Activated naive CD4-positive, alpha-beta T cell treated with anti-CD3 and anti-CD28 coated beads for 36 hours (primary cell): ENCODE measurements at regions not wholly inside any gene's neighbourhood (a gene's known extent, or its start where the extent isn't known, plus 50 kb on each side); places are given as distances from the start of the nearest gene placed in this dataset.
"Not testable (repeated sequence)": the region's sequence is repeated elsewhere in the genome, so short reads cannot be mapped to it uniquely, and the experiment has no call there.

Experiments
- CTCF ChIA-PET: fragments of 350-600 bp; sonication (Branson Sonifier 250); formaldehyde crosslinking; loops from one replicate; lab custom pipeline; 2021; ENCODE audit warnings: antibody characterized with exemption; lab: Charles Lee
- DNase-seq: peaks from one replicate; pipeline ENCODE4 v3.0.0-alpha.2; 2020
- H3K27ac Mint-ChIP-seq: one replicate; pipeline ENCODE4 v1.8.0; 2021; ENCODE audit warnings: mild to moderate bottlenecking, mixed read lengths
- H3K27me3 Mint-ChIP-seq: one replicate; pipeline ENCODE4 v1.8.0; 2021; ENCODE audit warnings: low read depth, mixed read lengths
- H3K36me3 Mint-ChIP-seq: one replicate; pipeline ENCODE4 v1.8.0; 2021; ENCODE audit warnings: low read depth, mixed read lengths
- H3K4me1 Mint-ChIP-seq: one replicate; pipeline ENCODE4 v1.8.0; 2021; ENCODE audit warnings: low read depth, mixed read lengths
- H3K4me3 Mint-ChIP-seq: one replicate; pipeline ENCODE4 v1.8.0; 2021; ENCODE audit warnings: mild to moderate bottlenecking, moderate library complexity, mixed read lengths
- H3K9me3 Mint-ChIP-seq: one replicate; pipeline ENCODE4 v1.8.0; 2021; ENCODE audit warnings: mixed read lengths
- intact Hi-C: fragments of 100-400 bp; cut with micrococcal nuclease; formaldehyde crosslinking; loops from one replicate; pipeline ENCODE4 v1.15.1; 2023

DNA sequence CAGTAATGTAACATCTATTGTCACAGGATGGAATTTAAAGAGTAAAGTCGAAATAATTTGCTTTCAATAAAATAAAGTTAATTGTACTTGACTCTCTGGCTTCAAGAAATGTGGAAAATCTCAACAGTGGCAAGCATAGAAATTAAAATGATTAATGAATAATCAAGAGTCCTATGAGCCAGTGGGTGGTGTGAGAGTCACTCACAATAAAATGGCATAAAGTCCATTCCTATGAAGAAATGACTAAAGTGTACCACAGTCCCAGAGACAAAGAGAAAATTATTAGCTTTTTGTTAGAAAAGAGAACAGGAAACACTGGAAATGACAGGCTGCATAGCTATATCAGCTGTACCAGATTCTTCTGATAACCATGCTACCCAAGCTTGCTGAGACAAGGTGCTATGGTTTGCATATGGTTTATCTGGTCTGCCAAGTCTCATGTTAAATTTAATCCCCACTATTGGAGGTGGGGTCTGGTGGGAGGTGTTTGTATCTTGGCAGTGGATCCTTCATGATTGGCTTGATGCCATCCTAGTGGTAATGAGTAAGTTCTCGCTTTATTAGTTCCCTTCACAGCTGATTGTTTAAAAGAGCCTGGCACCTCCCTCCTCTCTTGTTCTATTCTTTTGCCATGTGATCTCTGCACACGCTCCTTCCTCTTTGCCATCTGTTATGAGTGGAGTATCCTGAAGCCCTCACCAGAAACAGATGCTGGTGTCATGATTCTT is 647.7 kb upstream of the ITGA1 start:
- H3K9me3 Mint-ChIP-seq = no peaks in the 10 kb centered on the region
- H3K4me1 Mint-ChIP-seq = no peaks in the 10 kb centered on the region
- no peaks in the 10 kb centered on the region for H3K27me3 Mint-ChIP-seq
- intact Hi-C loops = no loop called here
- H3K36me3 Mint-ChIP-seq = no peaks in the 10 kb centered on the region
- no peak overlapping the region for H3K4me3 Mint-ChIP-seq
- DNase-seq = no peak
- CTCF ChIA-PET = no interaction called here
- H3K27ac Mint-ChIP-seq = no peak overlapping the region

- H3K36me3 Mint-ChIP-seq = no peaks in the 10 kb centered on the region
- H3K27me3 Mint-ChIP-seq = no peaks in the 10 kb centered on the region
- H3K4me1 Mint-ChIP-seq = no peaks in the 10 kb centered on the region
- no peak overlapping the region for H3K4me3 Mint-ChIP-seq
- CTCF ChIA-PET = no interaction called here
- DNase-seq = no peak
- peaks cover 1% of the 10 kb centered on the region for H3K9me3 Mint-ChIP-seq
- intact Hi-C loops = no loop called here
- H3K27ac Mint-ChIP-seq = no peak overlapping the region
Measured at GRCh38 chr5:52148679-52149078, 639.0 kb upstream of the ITGA1 start.

- Mint-ChIP-seq H3K27ac (no peak overlapping the region), H3K36me3 (no peaks in the 10 kb centered on the region), H3K9me3 (peaks cover 1% of the 10 kb centered on the region), H3K4me1 (no peaks in the 10 kb centered on the region), H3K27me3 (no peaks in the 10 kb centered on the region), H3K4me3 (no peak overlapping the region)
- intact Hi-C loops = no loop called here
- no peak for DNase-seq
- CTCF ChIA-PET = no interaction called here
Measured at GRCh38 chr5:52150501-52150900, 637.2 kb upstream of the ITGA1 start.

DNA sequence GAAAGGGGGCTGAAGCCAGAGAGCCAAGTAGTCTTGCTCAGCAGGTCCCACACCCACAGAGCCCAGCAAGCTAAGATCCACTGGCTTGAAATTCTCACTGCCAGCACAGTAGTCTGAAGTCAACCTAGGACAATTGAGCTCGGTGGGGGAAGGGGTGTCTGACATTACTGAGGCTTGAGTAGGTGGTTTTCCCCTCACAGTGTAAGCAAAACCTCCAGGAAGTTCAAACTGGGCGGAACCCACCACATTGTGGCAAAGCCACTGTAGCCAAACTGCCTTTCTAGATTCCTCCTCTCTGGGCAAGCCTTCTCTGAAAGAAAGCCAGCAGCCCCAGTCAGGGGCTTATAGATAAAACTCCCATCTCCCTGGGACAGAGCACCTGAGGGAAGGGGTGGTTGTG is 630.9 kb upstream of the ITGA1 start:
- H3K4me1 Mint-ChIP-seq, H3K36me3 Mint-ChIP-seq, intact Hi-C loops, H3K4me3 Mint-ChIP-seq, H3K27ac Mint-ChIP-seq, DNase-seq, CTCF ChIA-PET, H3K9me3 Mint-ChIP-seq, H3K27me3 Mint-ChIP-seq: not testable (repeated sequence)

DNA sequence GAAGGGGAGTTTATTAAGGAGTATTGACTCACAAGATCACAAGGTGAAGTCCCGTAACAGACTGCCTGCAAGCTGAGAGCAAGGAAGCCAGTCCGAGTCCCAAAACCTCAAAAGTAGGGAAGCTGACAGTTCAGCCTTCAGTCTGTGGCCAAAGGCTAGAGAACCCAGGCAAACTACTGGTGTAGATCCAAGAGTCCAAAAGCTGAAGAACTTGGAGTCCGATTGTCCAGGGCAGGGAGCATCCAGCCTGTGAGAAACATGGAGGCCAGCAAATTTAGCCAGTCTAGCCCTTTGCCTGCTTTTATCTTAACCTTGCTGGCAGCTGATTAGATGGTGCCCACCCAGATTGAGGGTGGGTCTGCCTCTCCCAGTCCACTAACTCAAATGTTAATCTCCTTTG is 621.9 kb upstream of the ITGA1 start:
- H3K4me3 Mint-ChIP-seq, H3K27me3 Mint-ChIP-seq, H3K27ac Mint-ChIP-seq, H3K4me1 Mint-ChIP-seq, intact Hi-C loops, DNase-seq, CTCF ChIA-PET, H3K9me3 Mint-ChIP-seq, H3K36me3 Mint-ChIP-seq: not testable (repeated sequence)

DNA sequence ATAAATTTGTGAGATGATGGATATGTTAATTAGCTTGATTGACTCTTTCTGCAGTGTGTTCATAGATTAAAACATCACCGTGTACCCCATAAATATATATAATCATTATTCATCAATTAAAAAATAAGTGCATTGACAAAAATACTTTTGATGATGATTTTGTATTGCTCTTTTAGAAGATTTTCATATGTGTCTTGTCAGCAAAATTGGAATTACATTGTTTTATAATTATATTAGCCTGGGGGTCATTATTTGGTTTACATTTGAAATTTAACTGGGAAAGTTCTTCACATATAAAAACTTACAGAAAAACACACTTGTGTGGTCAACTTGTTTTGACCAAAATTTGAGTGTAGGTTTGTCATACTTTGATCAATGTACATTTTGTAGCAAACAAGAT is 614.6 kb upstream of the ITGA1 start:
- no peak overlapping the region for H3K4me3 Mint-ChIP-seq
- no peak overlapping the region for H3K27ac Mint-ChIP-seq
- no peak for DNase-seq
- H3K36me3 Mint-ChIP-seq = no peaks in the 10 kb centered on the region
- CTCF ChIA-PET = no interaction called here
- no peaks in the 10 kb centered on the region for H3K27me3 Mint-ChIP-seq
- intact Hi-C loops = no loop called here
- H3K9me3 Mint-ChIP-seq = no peaks in the 10 kb centered on the region
- H3K4me1 Mint-ChIP-seq = no peaks in the 10 kb centered on the region

GRCh38 chr5:52177193-52177592 is 610.5 kb upstream of the ITGA1 start:
- H3K4me1 Mint-ChIP-seq = no peaks in the 10 kb centered on the region
- DNase-seq = no peak
- H3K9me3 Mint-ChIP-seq = no peaks in the 10 kb centered on the region
- H3K27ac Mint-ChIP-seq = no peak overlapping the region
- H3K36me3 Mint-ChIP-seq = no peaks in the 10 kb centered on the region
- CTCF ChIA-PET = no interaction called here
- intact Hi-C loops = no loop called here
- H3K4me3 Mint-ChIP-seq = no peak overlapping the region
- H3K27me3 Mint-ChIP-seq = no peaks in the 10 kb centered on the region

DNA sequence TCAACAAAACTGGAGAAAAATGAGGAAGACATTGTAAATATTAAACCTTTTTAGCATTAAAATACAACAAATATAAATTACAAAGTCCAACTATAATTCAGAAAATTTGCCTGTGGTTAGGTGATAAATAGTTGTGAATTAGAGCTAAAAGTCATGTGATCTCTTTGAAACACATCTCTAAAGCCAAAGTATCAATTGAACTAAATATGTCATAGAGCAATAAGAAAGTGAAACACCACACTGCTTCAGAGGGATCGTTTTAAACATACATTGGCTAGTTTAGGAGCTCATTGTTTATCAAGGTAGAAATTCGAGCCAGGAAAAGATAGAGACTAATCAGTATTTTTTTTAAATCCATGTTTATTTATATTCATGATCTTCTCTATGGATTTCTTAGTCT is 606.3 kb upstream of the ITGA1 start:
- Mint-ChIP-seq H3K27ac (no peak overlapping the region), H3K9me3 (peaks cover 6% of the 10 kb centered on the region), H3K36me3 (no peaks in the 10 kb centered on the region), H3K4me1 (no peaks in the 10 kb centered on the region), H3K4me3 (no peak overlapping the region), H3K27me3 (no peaks in the 10 kb centered on the region)
- CTCF ChIA-PET = no interaction called here
- no peak for DNase-seq
- intact Hi-C loops = no loop called here

DNA sequence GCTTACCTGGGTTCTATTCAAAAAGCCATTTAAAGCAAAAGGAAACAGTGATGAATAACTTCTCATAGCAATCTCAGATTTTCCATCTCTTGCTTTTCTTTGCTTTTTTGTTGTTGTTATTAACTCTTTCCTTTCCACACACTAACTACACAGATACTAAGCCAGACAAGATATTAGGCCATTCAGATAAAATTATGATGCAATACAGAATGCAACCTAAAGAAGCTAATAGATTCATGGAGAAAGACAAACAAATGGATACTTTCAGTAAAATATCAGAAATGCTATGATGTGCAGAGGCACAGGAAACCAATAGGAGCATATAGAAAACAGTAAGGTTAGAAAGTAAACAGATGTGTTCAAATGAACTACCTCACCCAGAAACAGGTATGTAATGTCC is 597.0 kb upstream of the ITGA1 start:
- no peak for DNase-seq
- H3K4me1 Mint-ChIP-seq = no peaks in the 10 kb centered on the region
- H3K36me3 Mint-ChIP-seq = no peaks in the 10 kb centered on the region
- CTCF ChIA-PET = no interaction called here
- intact Hi-C loops = no loop called here
- H3K27me3 Mint-ChIP-seq = no peaks in the 10 kb centered on the region
- no peaks in the 10 kb centered on the region for H3K9me3 Mint-ChIP-seq
- H3K27ac Mint-ChIP-seq = no peak overlapping the region
- no peak overlapping the region for H3K4me3 Mint-ChIP-seq

DNA sequence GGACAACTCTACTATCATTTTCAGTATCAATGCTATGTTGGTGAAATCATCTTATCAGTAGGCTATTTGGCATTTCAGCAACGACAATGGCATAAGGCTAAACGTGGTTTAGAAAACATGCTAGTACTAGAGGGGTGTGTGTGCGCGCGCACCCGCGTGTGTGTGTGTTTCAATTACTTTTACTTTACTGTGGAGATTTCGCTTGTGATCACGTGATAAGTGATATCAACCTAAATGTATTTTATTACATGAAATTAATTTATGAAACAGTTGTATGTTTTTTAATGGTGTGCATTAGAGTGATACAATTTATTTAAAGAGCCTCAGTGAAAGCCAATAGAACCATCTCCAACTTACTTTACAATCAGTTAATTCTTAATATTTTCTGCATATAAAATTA is 587.9 kb upstream of the ITGA1 start:
- Mint-ChIP-seq H3K27ac (no peak overlapping the region), H3K4me3 (no peak overlapping the region), H3K36me3 (no peaks in the 10 kb centered on the region), H3K4me1 (no peaks in the 10 kb centered on the region), H3K27me3 (no peaks in the 10 kb centered on the region), H3K9me3 (peaks cover 2% of the 10 kb centered on the region)
- intact Hi-C loops = no loop called here
- CTCF ChIA-PET = no interaction called here
- no peak for DNase-seq

DNA sequence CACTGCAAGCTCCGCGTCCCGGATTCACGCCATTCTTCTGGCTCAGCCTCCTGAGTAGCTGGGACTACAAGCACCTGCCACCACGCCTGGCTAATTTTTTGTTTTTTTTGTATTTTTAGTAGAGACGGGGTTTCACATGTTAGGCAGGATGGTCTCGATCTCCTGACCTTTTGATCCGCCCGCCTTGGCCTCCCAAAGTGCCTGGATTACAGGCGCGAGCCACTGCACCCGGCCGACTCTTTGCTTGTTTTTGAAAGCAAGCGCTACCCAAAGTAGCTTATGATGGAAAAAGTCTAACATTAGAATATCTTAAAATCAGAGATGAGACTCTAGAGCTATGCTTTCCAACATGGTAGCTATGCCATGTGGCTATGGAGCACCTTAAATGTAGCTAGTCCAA is 585.5 kb upstream of the ITGA1 start:
- no peaks in the 10 kb centered on the region for H3K4me1 Mint-ChIP-seq
- H3K27me3 Mint-ChIP-seq = no peaks in the 10 kb centered on the region
- no peaks in the 10 kb centered on the region for H3K36me3 Mint-ChIP-seq
- H3K4me3 Mint-ChIP-seq = no peak overlapping the region
- no peak for DNase-seq
- intact Hi-C loops = no loop called here
- no peak overlapping the region for H3K27ac Mint-ChIP-seq
- CTCF ChIA-PET = interaction anchor here (0.6 kb wide), 1 partner anchor 107 kb away, joined by 4 read pairs; no protein-coding TSS in a partner anchor
- peaks cover 2% of the 10 kb centered on the region for H3K9me3 Mint-ChIP-seq

DNA sequence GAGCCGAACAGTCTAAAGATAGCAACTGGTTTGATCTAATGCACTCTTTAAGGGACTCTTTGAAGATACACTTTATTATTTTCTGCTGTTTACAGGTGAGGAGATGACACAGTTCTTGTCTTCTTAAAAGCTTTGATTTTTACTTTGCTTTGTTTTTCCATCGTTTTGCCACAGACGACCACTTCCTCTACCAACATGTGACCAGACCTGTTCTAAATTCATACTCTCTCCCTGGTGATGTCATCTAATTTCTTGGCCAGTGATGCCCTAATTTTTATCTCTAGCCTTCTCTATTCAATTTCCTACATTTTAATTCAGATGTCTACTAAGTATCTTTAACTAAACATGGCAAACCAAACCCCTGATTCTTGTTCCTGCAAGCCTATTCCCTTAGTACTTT is 583.4 kb upstream of the ITGA1 start:
- no peak for DNase-seq
- Mint-ChIP-seq H3K36me3 (no peaks in the 10 kb centered on the region), H3K9me3 (peaks cover 2% of the 10 kb centered on the region), H3K27me3 (no peaks in the 10 kb centered on the region), H3K4me3 (no peak overlapping the region), H3K4me1 (no peaks in the 10 kb centered on the region), H3K27ac (no peak overlapping the region)
- intact Hi-C loops = no loop called here
- CTCF ChIA-PET = no interaction called here
